HG03439 (cell line): ENCODE measurements at regions not wholly inside any gene's neighbourhood (a gene's known extent, or its start where the extent isn't known, plus 50 kb on each side); places are given as distances from the start of the nearest gene placed in this dataset.
"Not testable (repeated sequence)": the region's sequence is repeated elsewhere in the genome, so short reads cannot be mapped to it uniquely, and the experiment has no call there.

Source experiments
- ATAC-seq: cut with Tn5 transposase; IDR thresholded peaks from one replicate; pipeline ENCODE4 v1.9.1; 2021; ENCODE audit warnings: mild to moderate bottlenecking, moderate library complexity; ENCODE audit not compliant: unreplicated experiment

GRCh38 chrY:10958122-10958521 is 1430.4 kb downstream of the TSPY10 start:
- ATAC-seq: not testable (repeated sequence)

GRCh38 chrY:10973422-10973821 is 1445.7 kb downstream of the TSPY10 start:
- ATAC-seq: no peak

GRCh38 chrY:10986655-10987054 is 1459.0 kb downstream of the TSPY10 start:
- no peak for ATAC-seq

GRCh38 chrY:10987626-10988025 is 1459.9 kb downstream of the TSPY10 start:
- no peak for ATAC-seq

- ATAC-seq: no peak
Observed at GRCh38 chrY:10993955-10994354, 1466.3 kb downstream of the TSPY10 start.

GRCh38 chrY:10999715-11000114 is 1472.0 kb downstream of the TSPY10 start:
- peak; percentile 77 for ATAC-seq

- not testable (repeated sequence) for ATAC-seq
Observed at GRCh38 chrY:11014229-11014628, 1486.5 kb downstream of the TSPY10 start.

GRCh38 chrY:11022734-11023133 is 1495.1 kb downstream of the TSPY10 start:
- no peak for ATAC-seq

GRCh38 chrY:11044234-11044883 is 1516.7 kb downstream of the TSPY10 start:
- ATAC-seq: no peak

GRCh38 chrY:11063486-11063885 is 1535.8 kb downstream of the TSPY10 start:
- ATAC-seq: no peak

GRCh38 chrY:11063960-11064359 is 1536.3 kb downstream of the TSPY10 start:
- no peak for ATAC-seq

- no peak for ATAC-seq
Observed at GRCh38 chrY:11064376-11064775, 1536.7 kb downstream of the TSPY10 start.

GRCh38 chrY:11069271-11069670 is 1541.6 kb downstream of the TSPY10 start:
- no peak for ATAC-seq

GRCh38 chrY:11070250-11071113 is 1542.8 kb downstream of the TSPY10 start:
- ATAC-seq: no peak

GRCh38 chrY:11085801-11086200 is 1558.1 kb downstream of the TSPY10 start:
- ATAC-seq: not testable (repeated sequence)

- ATAC-seq: not testable (repeated sequence)
Observed at GRCh38 chrY:11097498-11097897, 1569.8 kb downstream of the TSPY10 start.

- not testable (repeated sequence) for ATAC-seq
Observed at GRCh38 chrY:11098419-11098818, 1570.7 kb downstream of the TSPY10 start.

- ATAC-seq: no peak
Observed at GRCh38 chrY:11099004-11099403, 1571.3 kb downstream of the TSPY10 start.

- not testable (repeated sequence) for ATAC-seq
Observed at GRCh38 chrY:11100472-11100871, 1572.8 kb downstream of the TSPY10 start.

- not testable (repeated sequence) for ATAC-seq
Observed at GRCh38 chrY:11102987-11103386, 1575.3 kb downstream of the TSPY10 start.

GRCh38 chrY:11107127-11107918 is 1579.6 kb downstream of the TSPY10 start:
- not testable (repeated sequence) for ATAC-seq
